Uterus (tissue), 2 donors: ENCODE measurements at regions not wholly inside any gene's neighbourhood (a gene's known extent, or its start where the extent isn't known, plus 50 kb on each side); places are given as distances from the start of the nearest gene placed in this dataset.

Experiments
- CTCF ChIP-seq, 4 experiments: fragments of 200-600 bp in 2 of 4; fragments of 450-650 bp in 2 of 4; sonication (generic) in 2 of 4; IDR thresholded peaks; one replicate each; pipeline ENCODE4 v1.5.1; 2016 to 2019; ENCODE audit warnings: antibody characterized with exemption in 4 of 4, mild to moderate bottlenecking in 2 of 4, moderate library complexity in 1 of 4
- POLR2A ChIP-seq, 2 donors: fragments of 450-650 bp; IDR thresholded peaks; one replicate each; pipeline ENCODE4 v1.6.1; 2016; ENCODE audit warnings: antibody characterized with exemption in 2 of 2, mild to moderate bottlenecking in 1 of 2, moderate library complexity in 1 of 2

GRCh38 chr1:219324629-219325367, 151.1 kb downstream of the LYPLAL1 start:
- no peak for TF ChIP-seq CTCF (IDR thresholded peaks at IDR 0.05)
- TF ChIP-seq POLR2A (IDR thresholded peaks at IDR 0.05): no peak
